Glomerular visceral epithelial cell (primary cell): ENCODE measurements at regions not wholly inside any gene's neighbourhood (a gene's known extent, or its start where the extent isn't known, plus 50 kb on each side); places are given as distances from the start of the nearest gene placed in this dataset.
"Not testable (repeated sequence)": the region's sequence is repeated elsewhere in the genome, so short reads cannot be mapped to it uniquely, and the experiment has no call there.

Experiments
- DNase-seq: peaks from one replicate; pipeline ENCODE4 v3.0.0-alpha.2; 2016; ENCODE audit errors: extremely low spot score

GRCh38 chr4:12943069-12943468, 541.1 kb downstream of the RAB28 start:
- no peak for DNase-seq

GRCh38 chr4:12933760-12934221, 550.3 kb downstream of the RAB28 start:
- DNase-seq: no peak

- no peak for DNase-seq
Observed at GRCh38 chr4:12932203-12932788, 551.8 kb downstream of the RAB28 start.

- DNase-seq: no peak
Observed at GRCh38 chr4:12929784-12930183, 554.4 kb downstream of the RAB28 start.

GRCh38 chr4:12928751-12929150, 555.4 kb downstream of the RAB28 start:
- no peak for DNase-seq

GRCh38 chr4:12926189-12927066, 557.7 kb downstream of the RAB28 start:
- DNase-seq: no peak

- no peak for DNase-seq
Observed at GRCh38 chr4:12924728-12925320, 559.3 kb downstream of the RAB28 start.

GRCh38 chr4:12924253-12924652, 559.9 kb downstream of the RAB28 start:
- DNase-seq: no peak

GRCh38 chr4:12912896-12913418, 571.2 kb downstream of the RAB28 start:
- no peak for DNase-seq

- DNase-seq: no peak
Observed at GRCh38 chr4:12911750-12912358, 572.3 kb downstream of the RAB28 start.

GRCh38 chr4:12903640-12904039, 580.5 kb downstream of the RAB28 start:
- not testable (repeated sequence) for DNase-seq

GRCh38 chr4:12902735-12903134, 581.4 kb downstream of the RAB28 start:
- no peak for DNase-seq

GRCh38 chr4:12897954-12898353, 586.2 kb downstream of the RAB28 start:
- DNase-seq: no peak

GRCh38 chr4:12894062-12894461, 590.1 kb downstream of the RAB28 start:
- DNase-seq: no peak

GRCh38 chr4:12889054-12889453, 595.1 kb downstream of the RAB28 start:
- no peak for DNase-seq

- no peak for DNase-seq
Observed at GRCh38 chr4:12884846-12885796, 599.0 kb downstream of the RAB28 start.

- DNase-seq: no peak
Observed at GRCh38 chr4:12881945-12882584, 602.1 kb downstream of the RAB28 start.

GRCh38 chr4:12880844-12881243, 603.3 kb downstream of the RAB28 start:
- no peak for DNase-seq

GRCh38 chr4:12879496-12879895, 604.6 kb downstream of the RAB28 start:
- no peak for DNase-seq

- no peak for DNase-seq
Observed at GRCh38 chr4:12875640-12876243, 608.4 kb downstream of the RAB28 start.
